GM23338 (cell line): ENCODE measurements at regions not wholly inside any gene's neighbourhood (a gene's known extent, or its start where the extent isn't known, plus 50 kb on each side); places are given as distances from the start of the nearest gene placed in this dataset.

Experiments
- CREB1 ChIP-seq: fragments of 250-450 bp; sonication (Bioruptor Pico); IDR thresholded peaks from 2 replicates; pipeline ENCODE4 v1.5.0; 2020; ENCODE audit warnings: low read depth, mild to moderate bottlenecking, moderate library complexity
- CTCF ChIP-seq, 2 experiments: fragments of 200-600 bp in 1 of 2; sonication (generic) in 1 of 2; conservative IDR thresholded peaks; 2 replicates each; pipeline versions ENCODE4 v1.5.1 to v1.6.1; 2016 to 2017; ENCODE audit warnings: antibody characterized with exemption in 2 of 2, low read depth in 2 of 2, mild to moderate bottlenecking in 2 of 2, moderate library complexity in 1 of 2
- EZH2 ChIP-seq: fragments of 200-600 bp; sonication (generic); IDR thresholded peaks from one replicate; pipeline ENCODE4 v1.8.0; 2017; ENCODE audit warnings: antibody characterized with exemption, mild to moderate bottlenecking, low read depth; ENCODE audit not compliant: unreplicated experiment
- EZH2phosphoT487 ChIP-seq: fragments of 200-600 bp; sonication (generic); IDR thresholded peaks from one replicate; pipeline ENCODE4 v1.8.1; 2018; ENCODE audit warnings: antibody characterized with exemption; ENCODE audit not compliant: unreplicated experiment
- JUNB ChIP-seq: IDR thresholded peaks from one replicate; pipeline ENCODE4 v1.6.1; 2016; ENCODE audit warnings: antibody characterized with exemption; ENCODE audit not compliant: unreplicated experiment
- NANOG ChIP-seq: IDR thresholded peaks from 2 replicates; pipeline ENCODE4 v1.6.1; 2016; ENCODE audit warnings: antibody characterized with exemption, borderline replicate concordance
- POLR2AphosphoS5 ChIP-seq: IDR thresholded peaks from 2 replicates; pipeline ENCODE4 v1.6.1; 2016; ENCODE audit warnings: antibody characterized with exemption, low read depth
- REST ChIP-seq: IDR thresholded peaks from one replicate; pipeline ENCODE4 v1.6.1; 2018; ENCODE audit warnings: antibody characterized with exemption; ENCODE audit not compliant: unreplicated experiment
- ZNF331 ChIP-seq: fragments of 250-450 bp; sonication (Bioruptor Pico); IDR thresholded peaks from 2 replicates; pipeline ENCODE4 v1.5.0; 2020; ENCODE audit warnings: low read depth, mild to moderate bottlenecking, moderate library complexity

GRCh38 chr1:14323568-14324247 lies 274.8 kb upstream of the KAZN start:
- TF ChIP-seq CREB1 (CRISPR knock-in tag) = no peak
- no peak for TF ChIP-seq REST
- no peak for TF ChIP-seq CTCF (conservative IDR thresholded peaks at IDR 0.05; ENCODE audit: low read depth in 2 of 2)
- TF ChIP-seq NANOG = no peak
- no peak for TF ChIP-seq EZH2
- no peak for TF ChIP-seq POLR2AphosphoS5
- no peak for TF ChIP-seq ZNF331 (CRISPR knock-in tag)
- TF ChIP-seq JUNB = no peak
- no peak for TF ChIP-seq EZH2phosphoT487
